ENCODE measurements at regions not wholly inside any gene's neighbourhood (a gene's known extent, or its start where the extent isn't known, plus 50 kb on each side); places are given as distances from the start of the nearest gene placed in this dataset.

GRCh38 chr4:42315231-42315630, 82.1 kb upstream of the SHISA3 start:
- no peak overlapping the region for H2AFZ ChIP-seq (ENCODE audit: low read depth, low read length, poor library complexity, severe bottlenecking)
- ATAC-seq (no peak), DNase-seq (ENCODE audit: low read depth, low spot score) (no peak)
- no peak overlapping the region for H3K4me3 ChIP-seq (replicated peaks in 1 of 2; ENCODE audit: low read depth in 1 of 2, low read length in 2 of 2)
- no peak overlapping the region for H3K4me2 ChIP-seq (ENCODE audit: low read length)
- H3K4me1 ChIP-seq (ENCODE audit: control insufficient read depth in 1 of 2, insufficient read depth in 2 of 2, low read length in 2 of 2), result peaks cover 0 to 14% of the 10 kb centered on the region in 2 experiments; a peak in 2 of 4 replicates
- TF ChIP-seq ZBTB33 (IDR thresholded peaks at IDR 0.05; ENCODE audit: extremely low read depth, insufficient replicate concordance, low read length) (no peak), YY1 (IDR thresholded peaks at IDR 0.05; ENCODE audit: extremely low read depth, insufficient replicate concordance, low read depth, low read length) (no peak), ZFX (IDR thresholded peaks at IDR 0.05) (no peak), POLR2AphosphoS5 (IDR thresholded peaks at IDR 0.05; ENCODE audit: low read depth, low read length) (no peak), REST (IDR thresholded peaks at IDR 0.05; ENCODE audit: low read depth) (no peak), CTCF (IDR thresholded peaks at IDR 0.05 in 2 of 3, conservative IDR thresholded peaks at IDR 0.05 in 1 of 3; ENCODE audit: borderline replicate concordance in 1 of 3, insufficient read depth in 1 of 3, low read depth in 2 of 3, low read length in 2 of 3) (no peak), CBX3 (IDR thresholded peaks at IDR 0.05; ENCODE audit: low read depth) (no peak), RAD21 (IDR thresholded peaks at IDR 0.05; ENCODE audit: low read depth) (no peak), ELF1 (IDR thresholded peaks at IDR 0.05; ENCODE audit: borderline replicate concordance, low read depth) (no peak), FOSL1 (IDR thresholded peaks at IDR 0.05; ENCODE audit: low read depth) (no peak), SRF (IDR thresholded peaks at IDR 0.05; ENCODE audit: low read depth) (no peak), EGR1 (IDR thresholded peaks at IDR 0.05; ENCODE audit: low read depth) (no peak), EZH2 (IDR thresholded peaks at IDR 0.05) (no peak), EZH2phosphoT487 (IDR thresholded peaks at IDR 0.05; ENCODE audit: borderline replicate concordance) (no peak), POLR2A (IDR thresholded peaks at IDR 0.05; ENCODE audit: borderline replicate concordance, extremely low read depth, insufficient read depth, insufficient read length) (no peak), MAX (IDR thresholded peaks at IDR 0.05) (no peak), JUND (IDR thresholded peaks at IDR 0.05) (no peak)
- intact Hi-C loops (cut with micrococcal nuclease), result no loop called here
- ChIA-PET CTCF (no interaction called here), POLR2A (no interaction called here), RAD21 (ENCODE audit: low non-redundant PET in 1 of 2, low total read pairs in 2 of 2, uncharacterized antibody in 2 of 2, unreplicated experiment in 2 of 2) (no interaction called here)
- no peak overlapping the region for H3K27ac ChIP-seq (ENCODE audit: low read depth, low read length)
- H3K79me2 ChIP-seq (ENCODE audit: insufficient read depth, low read length), result no peaks in the 10 kb centered on the region
- no TSS peak for BruUV-seq (replicated peaks)
- no peak overlapping the region for H3K9ac ChIP-seq (ENCODE audit: low read length)
- no peaks in the 10 kb centered on the region for H4K20me1 ChIP-seq (ENCODE audit: insufficient read depth)
- H3K9me2 ChIP-seq (ENCODE audit: insufficient read depth), result no peaks in the 10 kb centered on the region
- H3K36me3 ChIP-seq (ENCODE audit: control insufficient read depth in 1 of 2, insufficient read depth in 2 of 2, low read length in 2 of 2), result no peaks in the 10 kb centered on the region
- H3K27me3 ChIP-seq (ENCODE audit: insufficient read depth, low read length), result no peaks in the 10 kb centered on the region
- no peaks in the 10 kb centered on the region for H3K9me3 ChIP-seq (ENCODE audit: control insufficient read depth in 1 of 2, insufficient read depth in 1 of 2, low read depth in 1 of 2, low read length in 2 of 2)

Measured in HCT116 (cell line).